GM23248 (cell line): ENCODE measurements at regions not wholly inside any gene's neighbourhood (a gene's known extent, or its start where the extent isn't known, plus 50 kb on each side); places are given as distances from the start of the nearest gene placed in this dataset.

Experiments
- EZH2 ChIP-seq: fragments of 200-600 bp; sonication (generic); IDR thresholded peaks from 2 replicates; pipeline ENCODE4 v1.6.1; 2018; ENCODE audit warnings: antibody characterized with exemption, mild to moderate bottlenecking; ENCODE audit not compliant: insufficient read depth, poor library complexity, severe bottlenecking
- EZH2phosphoT487 ChIP-seq: fragments of 200-600 bp; sonication (generic); IDR thresholded peaks from 2 replicates; pipeline ENCODE4 v1.6.1; 2018; ENCODE audit warnings: antibody characterized with exemption, moderate library complexity, mild to moderate bottlenecking, low read depth; ENCODE audit not compliant: insufficient read depth

GRCh38 chr1:184900507-184900906, 73.8 kb downstream of the NIBAN1 start:
- no peak for TF ChIP-seq EZH2
- no peak for TF ChIP-seq EZH2phosphoT487
